ENCODE measurements at regions not wholly inside any gene's neighbourhood (a gene's known extent, or its start where the extent isn't known, plus 50 kb on each side); places are given as distances from the start of the nearest gene placed in this dataset.

DNA sequence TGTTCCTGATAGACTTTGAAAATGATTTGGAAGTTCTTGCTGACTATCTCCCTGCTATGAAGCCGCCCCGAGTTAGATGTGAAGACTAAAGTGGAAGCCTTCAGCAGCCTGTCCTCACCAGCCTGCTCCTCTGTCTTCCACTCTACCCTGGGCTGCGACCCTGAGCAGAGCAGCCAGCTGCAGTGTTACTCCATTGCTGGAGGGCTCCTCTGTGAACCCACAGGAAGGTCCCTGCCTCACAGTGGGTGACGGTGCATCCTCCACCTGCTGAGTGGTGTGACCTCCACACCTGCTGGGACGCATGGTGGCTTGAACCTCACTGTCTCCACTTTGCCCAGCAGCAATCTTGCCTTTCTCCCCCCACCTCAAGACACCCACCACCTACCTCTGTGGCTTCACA, 116.4 kb downstream of the IRS2 start:
- no peak for DNase-seq

DNA sequence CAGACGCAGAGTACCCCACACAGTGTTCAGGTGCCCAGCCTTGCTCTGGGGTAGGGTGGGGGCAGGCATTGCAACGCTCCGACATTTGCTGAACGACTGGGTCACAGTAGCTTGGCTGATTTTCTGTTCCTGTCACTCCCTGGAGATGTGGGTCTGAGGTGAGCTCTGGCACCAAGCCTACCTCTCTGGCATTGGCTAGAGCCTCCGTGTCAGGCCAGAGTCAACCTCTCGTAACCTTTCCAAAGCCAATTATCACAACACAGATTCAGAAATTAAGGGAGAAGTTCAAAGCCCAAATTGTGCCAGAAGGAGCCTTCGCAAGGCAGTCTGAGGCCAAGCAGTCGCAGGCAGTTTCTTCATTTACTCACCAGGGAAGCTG, 117.2 kb downstream of the IRS2 start:
- DNase-seq, result no peak

DNA sequence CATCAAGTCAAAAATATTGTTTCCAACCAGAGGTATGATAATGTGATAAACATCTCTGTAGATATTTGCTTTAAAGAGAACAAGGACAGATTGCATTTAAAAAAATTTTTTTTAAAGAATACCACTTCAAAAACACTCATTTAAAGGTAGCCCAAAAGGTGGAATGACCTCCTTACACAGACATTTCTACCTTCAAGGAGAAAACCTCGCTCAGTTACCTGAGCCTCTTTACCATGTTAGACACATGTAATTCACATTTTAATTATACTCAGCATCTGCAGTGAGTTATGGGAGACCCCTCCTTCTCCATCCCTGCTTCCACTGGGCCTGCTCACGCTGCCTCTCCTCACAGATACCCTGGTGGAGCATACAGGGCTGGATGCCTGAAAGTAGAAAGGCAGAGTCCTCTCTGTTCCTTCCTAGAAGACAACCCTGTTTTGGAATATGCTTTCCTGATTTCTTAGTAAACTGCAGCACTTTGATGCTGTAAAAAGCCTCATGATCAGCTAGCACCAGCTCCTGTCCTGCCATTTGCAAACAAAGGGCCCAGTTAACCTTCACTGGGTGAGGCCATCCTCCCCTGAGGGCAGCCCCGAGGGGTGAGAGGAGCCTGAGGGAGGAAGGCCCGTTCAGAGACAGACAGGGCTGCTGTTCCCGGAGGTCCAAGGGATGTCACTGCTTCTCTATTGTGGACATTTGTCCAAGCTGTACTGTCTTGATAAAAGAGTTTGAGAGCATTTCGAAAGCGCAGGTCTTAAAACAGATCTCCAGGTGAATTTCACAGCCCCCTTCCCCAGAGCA, 117.8 kb downstream of the IRS2 start:
- DNase-seq, result no peak

DNA sequence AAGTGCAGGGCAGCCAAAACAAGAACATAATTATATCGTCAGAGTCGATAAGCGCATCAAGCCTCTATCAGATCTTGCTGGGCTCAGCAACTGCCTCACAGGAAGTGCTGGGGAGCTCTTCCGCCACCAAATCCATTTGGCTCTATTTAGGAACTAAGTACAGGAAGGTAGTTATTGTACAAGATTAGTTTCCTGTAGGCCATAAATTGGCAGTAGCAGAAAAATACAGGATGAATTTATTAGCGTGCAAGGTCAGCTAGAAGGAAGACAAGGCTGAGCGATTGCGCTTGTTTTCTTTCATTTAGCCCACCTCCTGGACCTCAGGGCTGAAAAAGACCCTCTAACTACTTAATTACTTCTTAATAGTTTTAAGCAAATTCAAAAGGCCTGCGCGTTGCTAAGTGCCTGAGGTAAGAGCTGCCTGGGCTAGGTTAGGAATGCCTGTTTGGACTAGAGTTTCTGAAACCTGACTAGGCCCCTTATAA, 118.5 kb downstream of the IRS2 start:
- no peak for DNase-seq

DNA sequence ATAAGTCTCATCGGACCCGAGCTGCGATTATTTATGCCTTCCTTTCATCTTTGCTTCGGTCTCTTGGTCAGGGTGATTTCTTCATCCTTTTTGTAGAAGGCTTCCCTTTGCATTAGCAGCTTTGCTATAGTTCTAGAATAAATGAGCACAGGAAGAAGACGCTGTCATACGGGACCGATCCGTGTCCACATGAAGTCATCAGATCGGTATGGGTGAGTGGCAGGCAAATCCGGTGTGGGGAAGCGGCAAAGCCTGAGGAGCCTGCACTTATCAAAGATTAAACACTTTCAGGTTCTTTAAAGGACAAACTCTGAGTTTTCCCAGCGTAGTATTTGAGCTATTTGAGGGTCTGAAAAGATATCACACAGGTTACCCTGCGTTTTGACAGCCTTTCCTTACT, 119.3 kb downstream of the IRS2 start:
- DNase-seq, result no peak

DNA sequence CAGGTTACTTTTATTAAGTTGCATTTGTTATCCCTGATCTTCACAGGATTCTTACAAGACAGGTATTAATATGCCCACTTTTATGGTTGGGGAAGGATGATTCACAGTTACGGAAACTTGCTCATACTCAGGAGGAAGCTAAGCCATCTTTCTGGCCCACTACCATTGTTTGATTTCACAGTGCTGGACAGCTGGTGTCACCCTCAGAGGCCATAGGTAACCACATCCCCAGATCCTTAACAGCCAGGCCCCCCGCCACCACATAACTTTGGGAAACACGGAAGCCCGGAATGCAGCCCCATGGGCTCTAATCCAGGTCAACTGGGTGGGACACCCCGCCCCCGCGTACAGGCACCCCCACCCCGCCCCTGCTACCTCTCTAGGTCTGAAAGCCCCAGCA, 119.7 kb downstream of the IRS2 start:
- no peak for DNase-seq

DNA sequence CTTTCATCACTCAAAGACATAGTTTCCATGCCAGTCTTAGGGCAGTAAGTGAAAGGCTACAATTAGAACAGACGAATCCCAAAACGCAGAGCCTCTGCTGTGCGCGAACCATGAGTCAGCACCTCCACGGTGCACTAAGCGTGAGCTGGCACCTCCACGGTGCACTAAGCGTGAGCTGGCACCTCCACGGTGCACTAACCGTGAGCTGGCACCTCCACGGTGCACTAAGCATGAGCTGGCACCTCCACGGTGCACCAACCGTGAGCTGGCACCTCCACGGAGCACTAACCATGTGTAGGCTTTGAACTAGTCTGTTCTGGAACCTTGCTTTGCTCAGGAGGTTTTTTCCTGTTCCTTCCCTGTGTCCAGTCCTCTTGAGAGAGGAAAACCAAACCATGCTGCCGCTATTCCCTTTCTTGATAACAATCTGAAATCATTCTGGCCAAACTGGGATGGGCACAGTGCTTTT, 120.6 kb downstream of the IRS2 start:
- no peak for DNase-seq

DNA sequence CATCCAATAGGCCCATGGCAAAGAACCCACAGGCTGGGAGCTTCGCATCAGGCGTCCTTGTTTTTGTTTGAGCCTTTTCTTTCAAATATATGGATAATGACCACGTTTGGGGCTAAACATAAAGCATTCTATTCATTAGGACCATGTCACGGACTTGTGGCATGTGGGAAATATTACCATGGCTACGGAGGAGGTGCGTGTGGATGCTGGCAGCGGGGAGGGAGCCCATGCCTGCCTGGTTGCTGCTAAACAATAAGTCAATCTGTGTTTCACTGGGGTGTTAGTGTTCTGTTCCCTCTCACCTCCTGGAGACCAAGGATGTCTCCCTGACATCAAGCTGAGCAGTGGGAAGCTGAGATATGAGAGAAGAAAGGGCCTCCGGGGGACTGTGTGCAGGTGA, 121.1 kb downstream of the IRS2 start:
- no peak for DNase-seq

DNA sequence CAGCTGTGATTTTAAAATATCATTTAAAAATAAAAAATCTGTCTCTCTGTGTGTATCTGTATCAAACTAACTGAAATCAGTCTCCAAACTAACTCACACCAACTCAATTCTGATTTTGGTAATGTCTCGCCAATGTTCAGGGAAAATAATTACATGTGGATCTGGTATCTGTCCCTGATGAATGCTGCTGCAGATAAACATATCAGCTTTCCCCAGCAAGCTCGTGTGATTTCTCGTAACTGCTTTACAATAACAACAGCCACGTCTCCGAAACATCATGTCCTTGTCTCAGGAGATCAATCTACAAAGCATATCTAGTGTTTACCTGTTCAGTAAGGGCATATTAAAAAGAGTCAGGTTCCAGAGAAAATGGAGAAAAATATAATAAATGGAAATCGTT, 129.0 kb downstream of the IRS2 start:
- DNase-seq, result no peak

DNA sequence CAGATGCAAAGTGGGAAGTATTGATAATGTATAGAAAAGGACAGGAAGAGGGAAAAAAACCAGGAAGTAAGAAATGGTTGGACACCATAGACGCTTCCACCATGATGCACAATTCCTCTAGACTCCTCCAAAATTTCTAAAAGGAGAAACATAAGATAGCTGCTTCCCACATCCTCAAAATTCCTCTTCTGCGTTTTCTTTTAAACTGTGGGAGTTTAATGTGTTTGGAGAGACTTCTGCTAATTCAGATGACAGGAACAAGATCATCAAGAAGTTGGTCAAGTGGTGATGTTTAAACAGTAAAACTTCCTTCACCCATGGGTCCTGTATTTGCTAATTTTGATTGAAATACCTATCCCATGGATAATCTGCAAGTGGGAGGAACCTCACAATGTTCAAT, 130.2 kb downstream of the IRS2 start:
- no peak for DNase-seq

DNA sequence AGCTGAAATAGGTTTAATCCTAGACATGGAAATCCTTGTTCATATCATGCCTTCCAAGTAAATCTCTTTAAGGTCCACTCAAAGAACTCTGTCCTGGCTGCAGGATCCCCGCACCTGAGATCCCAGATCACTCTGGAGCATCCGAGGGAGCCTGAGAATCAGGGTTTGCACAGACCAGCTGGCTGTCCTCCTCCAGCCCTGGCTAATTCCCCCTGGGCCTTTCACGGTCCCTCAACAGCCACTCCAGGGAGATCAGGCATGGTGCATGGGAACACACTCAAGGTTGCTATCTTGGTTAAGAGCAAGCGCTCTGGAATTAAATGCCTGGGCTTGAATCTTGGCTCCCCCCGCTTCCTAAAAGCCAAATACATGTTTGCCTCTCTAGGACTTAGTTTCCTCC, 130.8 kb downstream of the IRS2 start:
- DNase-seq, result no peak

DNA sequence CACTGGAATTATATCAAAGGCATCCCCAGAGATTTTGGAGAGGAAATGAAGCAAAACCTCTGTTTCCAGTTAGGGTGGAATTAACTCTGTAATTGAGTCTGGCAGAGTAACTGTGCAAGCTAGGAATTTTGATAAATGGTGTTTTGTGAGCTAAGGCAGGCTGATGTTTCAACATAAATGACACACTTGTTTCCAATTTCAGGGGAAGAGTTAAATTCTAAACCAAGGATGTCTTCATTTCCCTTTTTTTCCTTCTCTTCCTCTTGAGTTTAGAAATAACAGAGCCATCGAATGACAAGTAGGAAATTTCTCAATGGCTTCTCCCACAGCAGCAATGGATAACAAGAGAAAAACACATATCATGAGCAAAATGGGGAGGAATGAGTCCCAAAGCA, 131.2 kb downstream of the IRS2 start:
- no peak for DNase-seq

DNA sequence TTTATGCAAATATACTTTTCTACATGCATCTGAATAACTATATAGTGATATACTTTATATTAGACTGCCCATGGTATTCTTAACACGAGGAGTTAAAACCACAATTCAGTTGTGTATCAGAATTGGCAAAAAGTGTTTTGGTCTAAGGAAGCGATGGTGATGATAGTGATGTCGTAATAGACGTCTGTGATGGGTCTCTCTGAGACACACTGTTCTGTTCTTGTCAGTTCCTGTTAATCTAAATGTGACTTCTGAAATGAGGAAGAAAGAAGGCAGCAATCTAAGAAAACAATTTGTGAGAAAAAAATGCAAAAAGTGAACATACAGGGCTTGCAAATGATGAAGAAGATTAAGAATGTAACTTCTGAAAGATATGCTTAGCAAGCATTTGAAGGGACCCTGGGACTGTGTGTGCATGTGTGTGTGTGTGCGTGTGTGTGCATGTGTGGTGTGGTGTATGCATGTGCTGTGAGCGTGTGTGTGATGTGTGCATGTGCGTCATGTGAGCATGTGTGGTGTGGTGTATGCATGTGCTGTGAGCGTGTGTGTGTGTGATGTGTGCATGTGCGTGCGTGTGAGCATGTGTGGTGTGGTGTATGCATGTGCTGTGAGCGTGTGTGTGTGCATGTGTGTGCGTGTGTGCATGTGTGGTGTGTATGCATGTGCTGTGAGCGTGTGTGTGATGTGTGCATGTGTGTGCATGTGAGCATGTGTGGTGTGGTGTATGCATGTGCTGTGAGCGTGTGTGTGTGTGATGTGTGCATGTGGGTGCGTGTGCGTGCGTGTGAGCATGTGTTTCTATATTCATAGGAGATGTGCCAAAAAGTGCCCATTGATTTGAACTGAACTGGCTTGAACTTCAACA, 131.8 kb downstream of the IRS2 start:
- DNase-seq, result no peak

DNA sequence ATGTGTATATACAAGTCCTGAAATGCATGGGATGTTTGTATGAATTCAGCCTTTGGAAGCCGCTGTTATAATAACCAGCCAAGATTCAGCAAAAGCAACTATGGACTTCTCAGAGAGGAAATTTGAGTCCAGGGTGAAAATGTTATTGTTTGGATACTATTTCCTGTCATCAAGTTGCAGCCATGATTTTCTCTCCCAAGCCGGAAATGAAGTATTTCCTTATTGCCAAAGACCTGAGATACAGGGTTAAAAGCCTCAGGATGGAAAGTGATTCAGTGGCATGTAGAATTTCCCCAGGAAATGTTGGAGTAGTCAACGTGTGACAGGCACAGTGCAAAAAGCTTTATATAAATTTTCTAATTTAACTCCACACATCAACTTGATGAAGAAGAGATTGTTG, 133.9 kb downstream of the IRS2 start:
- no peak for DNase-seq

DNA sequence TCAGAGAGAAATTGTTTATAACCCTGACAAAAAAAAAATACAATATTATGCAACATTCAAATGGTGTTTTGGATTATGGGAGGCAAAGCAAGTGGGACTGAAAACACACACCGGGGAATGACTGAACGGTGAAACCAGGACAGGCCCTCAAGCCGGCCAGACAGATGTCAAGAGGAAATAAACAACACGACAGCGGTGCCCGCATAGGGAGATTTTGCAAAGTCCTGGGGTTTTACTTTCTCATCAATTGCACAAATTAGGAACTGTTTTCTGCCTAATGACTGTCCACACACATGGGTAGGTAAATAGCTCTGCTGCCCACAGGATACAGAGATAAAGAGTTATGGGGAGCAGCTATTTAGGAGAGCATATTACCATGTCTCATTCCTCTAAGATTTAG, 134.5 kb downstream of the IRS2 start:
- DNase-seq, result no peak

DNA sequence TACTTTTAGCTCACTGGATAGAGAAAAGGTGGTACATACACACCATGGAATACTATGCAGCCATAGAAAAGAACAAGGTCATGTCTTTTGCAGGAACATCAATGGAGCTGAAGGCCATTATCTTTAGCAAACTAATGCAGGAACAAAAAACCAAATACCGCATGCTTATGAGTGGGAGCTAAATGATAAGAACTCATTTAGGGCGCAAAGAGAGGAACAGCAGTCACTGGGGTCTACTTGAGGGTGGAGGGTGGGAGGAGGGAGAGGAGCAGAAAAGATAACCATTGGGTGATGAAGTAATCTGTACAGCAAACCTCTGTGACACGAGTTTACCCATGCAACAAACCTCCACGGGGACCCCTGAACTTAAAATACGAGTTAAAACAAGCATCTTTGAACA, 135.1 kb downstream of the IRS2 start:
- no peak for DNase-seq

DNA sequence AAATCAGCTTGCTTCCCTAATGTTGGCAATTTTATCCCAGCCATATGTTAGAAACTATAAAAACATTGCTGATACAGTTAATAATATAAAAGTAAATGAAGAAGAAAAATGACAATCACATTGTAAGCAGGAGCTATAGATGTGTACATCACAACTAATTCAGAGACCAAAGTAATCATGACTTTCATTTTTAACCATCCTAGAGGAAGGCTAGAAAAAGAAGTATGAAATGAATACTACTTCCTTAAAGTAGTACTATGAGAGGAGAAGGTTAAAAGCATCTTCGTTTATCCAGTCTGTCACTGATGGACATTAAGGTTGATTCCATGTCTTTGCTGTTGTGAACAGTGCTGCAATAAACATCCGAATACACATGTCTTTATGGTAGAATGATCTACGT, 135.5 kb downstream of the IRS2 start:
- DNase-seq, result no peak

DNA sequence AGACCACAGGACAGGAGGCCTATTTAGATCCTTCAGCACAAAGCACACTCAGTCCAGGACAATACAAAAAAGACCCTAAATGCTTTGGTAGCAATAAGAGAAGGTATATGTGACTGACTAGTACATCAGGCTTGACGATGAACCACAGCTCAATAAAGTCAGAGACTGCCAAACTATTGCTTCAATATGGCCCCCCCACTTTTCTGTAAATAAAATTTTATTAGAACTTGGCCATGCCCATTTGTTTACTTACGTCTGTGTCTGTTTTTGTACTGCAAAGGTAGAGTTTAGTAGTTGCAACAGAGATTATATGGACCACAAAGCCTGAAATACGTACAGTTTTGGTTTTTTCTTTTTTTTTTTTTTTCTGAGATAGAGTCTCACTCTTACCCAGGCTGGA, 136.7 kb downstream of the IRS2 start:
- DNase-seq, result no peak

DNA sequence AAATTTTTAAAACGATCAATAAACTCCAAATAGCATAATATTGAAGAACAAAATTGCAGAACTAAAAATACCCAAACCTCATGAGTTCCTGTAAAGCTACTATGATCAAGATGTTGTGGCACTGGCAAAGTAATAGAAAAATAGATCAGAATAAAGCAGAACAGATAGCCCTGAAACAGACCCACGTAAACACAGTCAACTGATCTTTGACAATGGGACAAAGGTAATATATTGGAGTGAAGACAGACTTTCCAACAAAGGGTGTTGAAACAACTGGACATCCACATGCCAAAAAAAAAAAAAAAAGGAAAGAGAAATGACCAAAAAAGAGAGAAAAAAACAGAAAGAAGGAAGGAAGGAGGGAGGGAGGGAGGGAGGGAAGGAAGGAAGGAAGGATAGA, 138.7 kb downstream of the IRS2 start:
- no peak for DNase-seq

DNA sequence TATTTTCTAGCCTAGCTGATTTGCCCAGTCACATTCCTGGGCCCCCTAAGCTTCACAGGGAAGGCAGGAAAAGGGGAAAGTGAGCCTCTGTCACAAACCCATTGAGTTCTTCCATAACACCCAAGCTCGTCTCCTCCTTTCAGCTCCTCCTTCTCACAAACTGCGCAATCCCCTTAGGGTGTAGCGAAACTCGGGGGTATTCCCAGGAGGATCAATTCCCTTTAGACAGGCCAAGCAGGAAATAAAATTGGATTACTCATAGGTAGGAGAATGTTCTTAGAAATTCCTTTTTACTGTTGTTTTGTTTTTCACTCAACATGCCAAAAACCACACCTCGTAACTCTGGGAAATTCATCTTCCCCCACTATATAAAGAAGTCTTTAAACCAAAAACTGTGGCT, 139.3 kb downstream of the IRS2 start:
- no peak for DNase-seq

DNA sequence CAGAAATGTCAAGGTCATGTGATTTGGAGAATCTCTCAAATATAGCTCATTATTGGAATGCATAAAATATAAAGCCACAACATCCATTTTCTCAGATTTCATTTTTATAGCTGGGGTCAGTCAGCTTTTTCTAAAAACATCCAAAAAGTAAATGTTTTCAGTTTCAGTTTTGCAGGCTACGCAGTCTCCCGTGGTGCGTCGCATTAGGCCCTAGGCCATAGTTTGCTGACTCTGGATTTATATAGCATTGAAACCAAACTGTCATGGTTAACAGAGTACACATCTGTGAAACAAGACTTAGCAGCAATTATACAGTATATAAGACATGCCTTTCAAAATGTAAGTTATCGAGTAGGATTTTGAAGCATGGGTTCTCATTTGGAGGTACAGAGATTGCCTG, 140.0 kb downstream of the IRS2 start:
- no peak for DNase-seq

DNA sequence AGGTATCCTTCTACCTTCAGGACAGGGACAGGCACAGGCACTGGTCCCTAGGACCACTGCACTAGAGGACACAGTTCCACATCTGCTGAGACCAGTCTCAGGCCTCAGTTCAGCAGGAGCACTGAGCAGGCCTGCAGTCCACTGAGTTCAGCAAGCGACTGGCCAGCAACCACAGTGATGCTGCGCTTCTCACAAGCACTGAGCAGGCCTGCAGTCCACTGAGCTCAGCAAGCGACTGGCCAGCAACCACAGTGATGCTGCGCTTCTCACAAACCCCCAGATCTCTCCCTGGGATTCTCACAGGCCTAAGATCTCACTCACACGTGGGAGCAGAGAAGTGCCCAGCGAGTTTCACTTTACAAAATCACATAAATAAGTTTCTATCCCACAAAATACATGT, 140.6 kb downstream of the IRS2 start:
- DNase-seq, result no peak

DNA sequence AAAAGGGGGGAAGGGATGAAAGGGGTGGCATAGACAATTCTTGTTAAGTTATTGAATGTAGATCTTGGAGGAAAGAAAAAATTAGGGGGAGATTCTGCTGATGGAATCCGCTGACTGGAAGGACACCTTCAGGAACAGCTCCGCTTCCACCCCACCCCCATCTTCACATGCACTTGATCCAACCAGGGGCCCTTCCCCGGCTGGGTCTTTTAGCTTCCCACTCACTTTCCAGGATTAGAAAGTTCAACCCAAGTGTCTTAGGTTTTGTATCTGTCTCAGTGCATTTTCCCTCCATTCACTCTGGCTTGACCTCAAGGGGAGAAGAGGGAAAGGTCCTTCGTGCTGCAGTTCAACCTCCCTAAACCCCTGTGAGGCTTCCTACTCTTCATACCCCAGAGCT, 141.4 kb downstream of the IRS2 start:
- no peak for DNase-seq

DNA sequence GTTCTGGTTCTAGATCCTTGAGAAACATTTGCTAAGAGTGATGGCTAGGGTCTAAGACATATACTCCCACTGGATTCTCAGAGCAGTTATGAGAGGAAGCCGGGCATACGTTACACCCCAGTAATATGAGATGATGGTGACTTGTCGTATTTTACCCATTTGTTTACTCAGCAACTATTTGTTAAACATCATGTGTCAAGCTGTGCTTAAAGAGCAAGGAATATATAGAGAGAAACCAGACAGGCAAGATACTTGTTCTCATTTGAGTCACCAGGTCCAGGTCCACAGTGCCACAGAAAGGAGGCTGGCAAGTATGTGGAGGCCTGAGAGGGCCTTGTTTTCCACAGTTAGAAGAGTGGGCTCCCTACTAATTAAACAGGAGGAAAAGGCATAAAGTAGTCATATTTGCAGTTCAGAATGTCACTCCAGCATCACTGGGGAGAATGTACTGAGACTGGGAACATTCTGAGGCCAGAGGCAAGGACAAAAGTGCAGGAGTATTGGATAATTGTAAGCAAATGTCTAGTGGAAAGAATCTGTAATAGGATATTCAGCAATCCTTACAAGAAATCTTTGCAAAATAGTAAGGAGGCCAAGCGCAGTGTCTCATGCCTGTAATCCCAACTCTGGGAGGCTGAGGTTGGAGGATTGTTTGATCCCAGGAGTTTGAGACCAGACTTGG, 142.2 kb downstream of the IRS2 start:
- DNase-seq, result no peak

Data from central memory CD4-positive, alpha-beta T cell (primary cell).